GM21515 (cell line): ENCODE measurements at regions not wholly inside any gene's neighbourhood (a gene's known extent, or its start where the extent isn't known, plus 50 kb on each side); places are given as distances from the start of the nearest gene placed in this dataset.

Source experiments
- ATAC-seq: cut with Tn5 transposase; IDR thresholded peaks from one replicate; pipeline ENCODE4 v1.9.1; 2021; ENCODE audit not compliant: unreplicated experiment

DNA sequence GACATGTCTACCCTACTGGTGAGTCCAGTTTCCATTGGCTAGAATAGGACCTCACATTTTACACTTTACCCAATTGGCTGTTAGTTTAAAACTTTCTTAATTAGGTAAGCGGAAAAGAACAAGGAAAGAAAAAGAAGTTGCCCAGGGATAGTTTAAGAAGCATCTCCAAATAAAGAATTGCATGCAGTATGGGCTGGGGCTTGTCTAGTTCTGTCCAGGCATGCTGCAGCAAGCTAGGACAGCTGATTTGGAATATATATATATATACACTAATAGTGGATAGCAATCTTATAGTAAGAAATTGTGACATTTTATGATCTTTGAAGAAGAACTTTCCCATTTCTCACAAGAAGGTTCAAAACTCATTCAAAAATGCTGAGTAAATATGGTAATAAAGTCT lies 90.0 kb upstream of the ERBB4 start:
- no peak for ATAC-seq

DNA sequence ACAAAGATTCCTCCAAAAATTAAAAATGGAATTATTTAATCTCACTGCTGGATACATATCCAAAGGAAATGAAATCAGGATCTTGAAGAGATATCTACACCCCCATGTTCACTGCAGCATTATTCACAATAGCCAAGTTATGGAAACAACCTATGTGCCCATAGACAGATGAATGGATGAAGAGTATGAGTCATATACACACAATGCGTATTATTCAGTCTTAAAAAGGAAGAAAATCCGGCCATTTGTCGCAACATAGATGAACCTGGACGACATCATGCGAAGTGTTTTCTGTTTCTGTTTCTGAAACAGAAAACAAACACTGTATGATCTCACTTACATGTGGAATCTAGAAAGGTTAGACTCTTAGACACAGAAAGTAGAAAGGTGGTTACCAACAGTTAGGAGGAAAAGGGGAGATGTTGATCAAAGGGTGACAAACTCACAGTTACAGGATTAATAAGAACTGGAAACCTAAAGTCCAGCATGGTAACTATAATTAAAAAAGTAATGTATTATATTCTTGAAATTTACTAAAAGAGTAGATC lies 87.8 kb upstream of the ERBB4 start:
- no peak for ATAC-seq

DNA sequence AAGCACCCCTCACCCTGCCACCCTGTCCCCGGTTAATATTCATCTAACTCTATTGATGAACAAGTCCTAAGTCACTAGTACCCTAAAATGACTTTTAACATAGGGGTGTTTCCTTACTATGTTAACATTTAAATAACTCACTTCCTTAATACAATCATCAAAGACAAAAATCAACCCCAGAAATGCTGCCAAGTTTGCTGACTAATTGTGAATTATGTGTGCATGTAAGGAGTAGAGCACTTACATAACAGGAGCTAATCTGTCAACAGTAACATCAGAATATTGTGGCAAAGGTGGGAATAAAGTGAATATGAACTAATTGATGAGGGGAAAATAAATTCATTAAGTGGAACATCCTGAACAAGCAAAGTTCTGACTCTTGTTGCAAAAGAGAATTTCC lies 81.4 kb upstream of the ERBB4 start:
- no peak for ATAC-seq

DNA sequence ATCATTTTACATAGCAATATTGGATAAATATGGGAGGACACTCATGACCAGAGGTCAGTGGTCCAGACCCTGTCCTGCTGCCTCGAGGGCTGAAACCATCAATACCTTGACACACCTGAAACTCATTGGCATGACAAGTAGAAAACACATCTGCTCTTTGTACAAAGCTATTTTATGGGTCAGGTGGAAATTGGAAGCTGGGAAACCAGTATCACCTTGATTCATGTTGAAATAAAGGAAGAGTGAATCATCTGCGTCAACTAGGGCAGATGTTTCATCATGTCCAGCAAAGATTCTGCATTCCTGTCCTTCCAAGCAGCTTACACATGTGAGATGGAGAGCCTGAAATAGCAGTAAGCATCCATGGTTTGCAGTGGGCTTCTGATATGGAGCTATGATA lies 80.0 kb upstream of the ERBB4 start:
- no peak for ATAC-seq

DNA sequence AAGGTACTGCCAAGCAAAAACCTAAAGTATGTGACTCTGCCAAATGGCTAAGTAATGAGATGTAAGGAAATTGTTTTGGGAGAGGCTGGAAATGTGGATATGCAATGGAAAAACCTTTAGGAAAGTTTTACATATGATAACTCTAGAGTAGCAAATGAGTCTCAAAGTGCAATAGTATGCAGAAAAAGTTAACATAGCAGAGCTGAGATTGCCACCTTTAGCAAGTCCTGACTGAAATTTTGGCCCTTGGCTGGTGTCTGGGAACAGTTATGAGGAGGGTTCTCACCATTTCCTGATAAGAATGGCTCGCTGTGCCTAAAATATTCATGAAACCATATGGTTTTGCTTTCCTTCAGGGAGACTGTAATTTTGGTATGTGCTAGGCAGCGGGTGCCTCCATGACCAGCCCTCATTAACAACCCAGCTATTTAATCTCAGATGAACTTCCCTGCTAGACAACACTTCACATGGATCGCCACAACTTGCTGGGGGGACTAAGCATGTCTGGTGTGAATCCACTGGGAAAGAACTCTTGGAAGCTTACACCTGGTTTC lies 72.3 kb upstream of the ERBB4 start:
- ATAC-seq, result no peak

DNA sequence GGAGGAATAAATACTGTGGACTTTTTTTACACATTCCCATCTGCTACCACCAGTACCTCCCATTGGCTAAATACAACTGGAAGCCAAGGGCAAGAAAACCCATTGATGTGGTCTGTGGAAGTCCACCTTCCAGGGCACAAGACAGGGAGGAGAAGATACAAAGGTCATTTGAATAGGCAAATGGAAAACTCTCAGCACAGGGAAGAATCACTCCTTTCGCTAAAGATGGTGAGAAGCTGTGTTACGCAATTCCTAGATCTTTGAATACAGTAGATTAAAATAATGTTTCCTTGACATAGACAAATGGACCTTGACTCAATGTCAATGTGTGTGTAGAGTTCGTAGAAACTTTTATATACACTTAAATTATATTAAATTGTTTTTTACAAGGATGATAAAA lies 70.9 kb upstream of the ERBB4 start:
- ATAC-seq, result no peak

DNA sequence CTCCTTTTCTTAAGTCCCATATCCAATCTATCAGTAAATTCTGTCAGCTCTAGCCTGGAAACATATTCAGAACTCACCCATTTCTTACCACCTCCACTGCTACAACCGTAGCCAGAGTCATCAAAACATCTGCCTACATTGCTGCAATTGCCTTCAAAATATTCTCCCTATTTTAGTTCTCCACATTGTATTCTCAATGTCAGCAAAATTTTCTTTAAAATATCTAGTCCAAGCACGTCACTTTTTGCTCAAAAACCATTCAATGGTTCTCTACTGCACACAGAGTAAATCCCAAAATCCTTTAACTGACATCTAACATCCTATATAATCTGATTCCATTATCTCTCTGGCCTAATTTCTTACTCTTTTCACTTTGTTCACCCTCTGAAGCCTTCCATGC lies 68.5 kb upstream of the ERBB4 start:
- no peak for ATAC-seq

DNA sequence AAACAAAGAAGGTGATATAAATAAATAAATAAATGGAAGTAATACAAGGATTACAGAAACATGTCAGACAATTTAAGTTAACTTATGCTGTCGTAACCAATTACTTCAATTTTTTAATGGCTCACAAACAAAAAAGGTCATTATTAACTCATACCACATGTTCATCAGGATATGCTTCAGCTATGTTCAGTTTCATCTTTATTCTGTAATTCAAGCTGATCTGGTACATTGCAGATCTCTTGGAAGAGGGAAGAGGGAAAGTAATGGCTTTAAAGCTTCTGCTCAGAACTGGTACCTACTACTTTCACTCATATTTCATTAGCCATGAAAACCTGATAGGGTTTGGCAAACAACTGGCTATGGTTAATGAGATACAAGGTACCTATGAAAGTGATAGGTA lies 67.6 kb upstream of the ERBB4 start:
- no peak for ATAC-seq

DNA sequence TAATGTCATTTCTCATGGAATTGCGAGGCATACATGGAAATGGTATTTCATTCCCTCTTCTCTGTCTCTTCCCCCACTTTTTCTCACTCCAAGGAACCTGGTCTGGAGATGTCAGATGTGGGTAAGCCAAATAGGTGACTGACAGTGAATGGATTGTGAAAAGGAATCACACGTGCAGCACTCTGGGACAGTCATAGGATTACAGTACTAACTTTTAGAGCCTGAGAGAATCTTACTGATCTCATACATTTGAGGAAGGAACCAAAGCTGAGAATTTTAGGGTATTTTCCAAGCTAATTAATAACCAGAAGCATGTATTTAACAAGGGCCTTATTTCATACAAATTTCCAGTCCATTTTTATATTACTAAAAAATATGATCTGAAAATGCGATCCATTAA lies 58.1 kb upstream of the ERBB4 start:
- no peak for ATAC-seq

DNA sequence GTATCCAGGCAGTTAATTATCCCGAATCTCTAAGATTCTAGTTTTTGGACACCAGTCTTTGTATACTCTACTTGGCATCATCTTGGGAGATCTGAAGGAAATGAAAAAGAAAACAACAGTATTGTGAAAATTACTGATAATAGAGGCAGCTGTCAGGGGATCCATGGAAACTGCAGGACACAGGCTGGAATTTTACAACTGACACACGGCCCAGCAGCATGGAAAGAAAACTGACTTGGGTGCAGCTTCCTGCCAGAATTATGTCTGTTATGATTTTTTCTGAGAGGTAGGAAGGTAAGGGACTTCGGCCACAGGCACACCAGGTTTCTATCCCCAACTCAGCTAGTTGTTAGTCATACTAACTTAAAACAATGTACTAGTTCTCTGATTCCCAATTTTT lies 57.7 kb upstream of the ERBB4 start:
- no peak for ATAC-seq

DNA sequence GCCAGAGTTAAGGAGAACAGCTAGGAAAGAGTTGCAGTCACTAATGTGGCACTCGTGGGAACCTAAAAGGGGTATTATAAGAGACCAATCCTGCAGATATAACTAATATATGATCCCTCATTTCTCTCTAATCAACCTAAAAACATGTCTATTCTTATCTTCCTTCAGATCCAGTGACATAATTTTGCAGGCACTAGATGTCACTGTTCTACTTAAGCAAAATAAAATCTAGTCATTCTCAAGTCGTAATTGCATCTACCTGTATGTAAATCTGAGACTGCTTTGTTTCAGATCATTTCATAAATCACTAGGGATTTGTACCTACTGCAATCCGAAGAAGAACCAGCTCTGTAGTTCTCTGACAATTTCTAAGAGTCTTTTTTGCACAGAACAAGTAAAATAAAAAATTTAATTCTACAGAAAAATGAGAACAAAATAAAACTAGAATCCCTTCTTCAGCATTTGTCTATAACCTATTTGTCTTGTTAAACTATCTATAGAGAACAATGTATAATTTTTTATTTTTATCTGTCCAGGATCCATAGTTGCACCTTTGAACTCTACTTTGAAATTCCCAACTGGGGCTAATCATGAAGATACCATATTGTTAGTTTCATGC lies 56.5 kb upstream of the ERBB4 start:
- no peak for ATAC-seq

DNA sequence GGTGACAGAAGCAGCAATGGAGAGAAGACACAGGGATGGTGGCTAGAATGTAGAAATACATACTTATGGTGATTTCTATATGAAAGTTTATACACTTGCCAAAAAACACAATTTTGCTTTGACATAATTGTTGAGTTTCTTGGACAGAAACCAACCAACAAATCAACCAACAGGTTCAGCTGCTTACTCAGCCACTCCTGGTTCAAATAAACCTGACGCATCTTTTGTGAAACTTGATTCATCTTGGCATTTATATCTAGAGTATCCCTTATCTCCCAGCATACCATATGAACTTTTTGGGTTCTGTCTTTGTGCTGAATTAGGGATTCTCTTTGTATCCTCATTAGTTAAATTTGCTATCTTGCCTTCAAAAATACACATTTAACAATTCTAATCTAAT lies 54.1 kb upstream of the ERBB4 start:
- ATAC-seq, result no peak
